Cardiac fibroblast (primary cell): ENCODE measurements at regions not wholly inside any gene's neighbourhood (a gene's known extent, or its start where the extent isn't known, plus 50 kb on each side); places are given as distances from the start of the nearest gene placed in this dataset.
A peak's percentile ranks its signal among the peaks of the same experiment; 100 is the strongest.

Experiments used
- DNase-seq, 2 donors: peaks; one replicate each; pipeline versions ENCODE4 v3.0.0 to v3.0.0-alpha.2; 2010; ENCODE audit warnings: low read depth in 2 of 2
- H3K4me3 ChIP-seq, 2 donors: replicated peaks in 1 of 2; 1 replicate in 1 of 2; 2 replicates in 1 of 2; pipeline ENCODE4 v1.5.1; 2011; ENCODE audit warnings: low read depth in 2 of 2, low read length in 2 of 2, mild to moderate bottlenecking in 2 of 2, moderate library complexity in 1 of 2
- CTCF ChIP-seq: IDR thresholded peaks from one replicate; pipeline ENCODE4 v1.5.1; 2011; ENCODE audit warnings: low read depth, mild to moderate bottlenecking, low read length, inconsistent platforms

DNA sequence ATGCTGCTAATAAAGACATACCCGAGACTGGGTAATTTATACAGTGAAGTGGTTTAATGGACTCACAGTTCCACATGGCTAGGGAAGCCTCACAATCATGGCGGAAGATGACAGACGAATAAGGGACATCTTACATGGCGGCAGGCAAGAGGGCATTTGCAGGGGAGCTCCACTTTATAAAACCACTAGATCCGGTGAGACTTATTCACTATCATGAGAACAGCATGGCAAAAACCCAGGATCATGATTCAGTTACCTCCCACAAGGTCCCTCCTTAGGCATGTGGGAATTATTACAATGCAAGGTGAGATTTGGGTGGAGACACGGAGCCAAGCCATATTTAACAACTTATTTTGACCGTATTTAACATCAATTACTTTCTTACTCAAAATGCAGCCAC, 739.0 kb downstream of the NCAM2 start:
- no peak for TF ChIP-seq CTCF
- DNase-seq = no peak

DNA sequence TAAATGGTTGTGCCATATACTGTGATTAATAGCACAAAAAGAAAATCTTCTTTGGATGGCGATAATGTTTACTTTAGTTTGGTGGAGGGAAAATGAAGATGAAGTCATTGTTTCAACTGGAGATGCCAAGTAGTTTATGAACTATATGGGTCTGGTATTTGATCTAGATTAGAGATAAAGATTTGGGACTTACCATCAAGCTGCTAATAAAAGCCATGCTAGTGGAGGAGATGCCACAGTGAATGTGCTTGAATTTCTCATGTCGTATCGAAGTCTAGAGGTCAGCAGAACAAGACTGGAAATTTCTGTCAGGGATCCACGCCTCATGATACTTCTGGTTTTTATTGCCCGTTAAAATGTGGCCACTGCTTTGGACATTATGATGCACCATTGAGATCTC, 742.0 kb downstream of the NCAM2 start:
- no peak overlapping the region for H3K4me3 ChIP-seq
- TF ChIP-seq CTCF = no peak
- peak in 1 of 2 donors; percentile 18 for DNase-seq

More for the DNA sequence above, 739.0 kb downstream of the NCAM2 start:
- H3K4me3 ChIP-seq = no peak overlapping the region

- no peak for TF ChIP-seq CTCF
- H3K4me3 ChIP-seq = no peak overlapping the region
- DNase-seq = no peak
Observed at GRCh38 chr21:21750124-21750825, 752.1 kb downstream of the NCAM2 start.

DNA sequence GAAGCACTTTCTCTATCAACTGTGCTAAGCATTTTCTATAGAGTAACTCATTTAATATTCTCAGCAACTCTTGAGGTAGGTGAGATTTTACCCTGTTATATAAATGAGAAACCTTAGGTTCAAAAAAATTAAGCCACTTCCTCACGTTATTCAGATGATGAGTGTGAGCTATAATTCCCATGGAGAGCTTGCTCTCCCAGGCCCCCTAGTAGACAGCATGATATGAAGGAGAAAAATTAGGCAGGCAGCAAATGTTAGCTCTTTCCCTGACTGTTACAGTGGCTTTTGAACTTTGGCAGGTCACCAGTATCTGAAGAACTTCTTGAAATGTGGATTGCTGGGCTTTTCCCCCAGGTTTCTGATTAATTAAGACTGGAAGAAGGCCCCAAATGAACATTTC, 753.1 kb downstream of the NCAM2 start:
- H3K4me3 ChIP-seq = no peak overlapping the region
- peak; percentile 66 for TF ChIP-seq CTCF
- peak in 1 of 2 donors; percentile 39 for DNase-seq

- no peak for TF ChIP-seq CTCF
- H3K4me3 ChIP-seq = no peak overlapping the region
- DNase-seq = no peak
Observed at GRCh38 chr21:21762855-21763254, 764.6 kb downstream of the NCAM2 start.

DNA sequence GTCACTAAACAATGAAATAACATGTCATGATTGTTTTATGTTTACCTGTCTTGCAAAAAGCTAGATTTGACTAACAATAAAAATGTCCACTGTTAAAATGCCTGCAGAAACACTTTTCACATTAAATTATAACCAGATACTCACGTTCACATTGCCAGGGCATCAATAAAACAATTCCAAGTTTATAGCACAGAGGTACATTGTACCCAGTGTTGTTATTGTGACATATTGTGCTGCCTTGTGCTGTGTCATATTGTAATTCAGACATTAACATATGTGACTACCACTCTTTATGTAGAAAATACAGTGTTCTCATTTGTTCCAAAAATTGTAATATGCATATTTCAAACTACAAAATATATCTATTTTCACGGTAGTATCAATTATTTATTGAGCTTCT, 766.1 kb downstream of the NCAM2 start:
- no peak for DNase-seq
- TF ChIP-seq CTCF = no peak
- H3K4me3 ChIP-seq = no peak overlapping the region

- H3K4me3 ChIP-seq = no peak overlapping the region
- no peak for TF ChIP-seq CTCF
- no peak for DNase-seq
Observed at GRCh38 chr21:21767276-21767675, 769.1 kb downstream of the NCAM2 start.
